Smooth muscle cell (in vitro differentiated cells): ENCODE measurements at regions not wholly inside any gene's neighbourhood (a gene's known extent, or its start where the extent isn't known, plus 50 kb on each side); places are given as distances from the start of the nearest gene placed in this dataset.

Experiments
- DNase-seq: peaks from one replicate; lab custom pipeline; 2025; ENCODE audit not compliant: unreplicated experiment; lab: John Stamatoyannopoulos, UW
- H2AFZ ChIP-seq: fragments of 200-600 bp; sonication (generic); 2 replicates; pipeline ENCODE4 v1.6.0; 2016; ENCODE audit warnings: antibody characterized with exemption, low read depth, mild to moderate bottlenecking
- H3F3A ChIP-seq: fragments of 200-600 bp; sonication (generic); 2 replicates; pipeline ENCODE4 v1.6.0; 2017; ENCODE audit warnings: antibody characterized with exemption, low read depth
- H3K27ac ChIP-seq: fragments of 200-600 bp; sonication (generic); 2 replicates; pipeline ENCODE4 v1.5.1; 2016; ENCODE audit warnings: low read depth, mild to moderate bottlenecking
- H3K27me3 ChIP-seq: fragments of 200-600 bp; sonication (generic); 2 replicates; pipeline ENCODE4 v1.6.1; 2016; ENCODE audit warnings: low read depth, mild to moderate bottlenecking
- H3K36me3 ChIP-seq: fragments of 200-600 bp; sonication (generic); 2 replicates; pipeline ENCODE4 v1.5.1; 2016; ENCODE audit warnings: low read depth
- H3K4me1 ChIP-seq: fragments of 200-600 bp; sonication (generic); 2 replicates; pipeline ENCODE4 v1.5.1; 2016; ENCODE audit warnings: low read depth
- H3K4me2 ChIP-seq: fragments of 200-600 bp; sonication (generic); 2 replicates; pipeline ENCODE4 v1.6.0; 2016; ENCODE audit warnings: mild to moderate bottlenecking
- H3K4me3 ChIP-seq: fragments of 200-600 bp; sonication (generic); 2 replicates; pipeline ENCODE4 v1.5.1; 2016; ENCODE audit warnings: mild to moderate bottlenecking
- H3K79me2 ChIP-seq: fragments of 200-600 bp; sonication (generic); 2 replicates; pipeline ENCODE4 v1.6.0; 2016; ENCODE audit warnings: low read depth, mild to moderate bottlenecking
- H3K9ac ChIP-seq: fragments of 200-600 bp; sonication (generic); 2 replicates; pipeline ENCODE4 v1.6.0; 2016; ENCODE audit warnings: low read depth
- H3K9me3 ChIP-seq: fragments of 200-600 bp; sonication (generic); replicated peaks from 2 replicates; pipeline ENCODE4 v1.5.1; 2016; ENCODE audit warnings: low read depth
- H4K20me1 ChIP-seq: fragments of 200-600 bp; sonication (generic); 2 replicates; pipeline ENCODE4 v1.6.0; 2016; ENCODE audit warnings: low read depth
- CTCF ChIP-seq: fragments of 200-600 bp; sonication (generic); IDR thresholded peaks from 2 replicates; pipeline ENCODE4 v1.5.1; 2017; ENCODE audit warnings: borderline replicate concordance, mild to moderate bottlenecking, antibody characterized with exemption; ENCODE audit not compliant: insufficient read depth, poor library complexity, severe bottlenecking
- WGBS: methylation state at CpG from one replicate; pipeline ENCODE4 v1.1.7; 2016; ENCODE audit warnings: low lambda C conversion rate; 5-methylcytosine and 5-hydroxymethylcytosine counted together

GRCh38 chr11:93271596-93271995, 58.9 kb upstream of the DEUP1 start:
- Histone ChIP-seq H2AFZ (no peak overlapping the region), H3K9me3 (no peaks in the 10 kb centered on the region), H3K4me1 (no peaks in the 10 kb centered on the region), H3K9ac (no peak overlapping the region), H3K79me2 (no peaks in the 10 kb centered on the region), H3K27me3 (no peaks in the 10 kb centered on the region), H4K20me1 (no peaks in the 10 kb centered on the region), H3F3A (no peaks in the 10 kb centered on the region), H3K27ac (no peak overlapping the region), H3K4me3 (no peak overlapping the region), H3K36me3 (no peaks in the 10 kb centered on the region), H3K4me2 (no peak overlapping the region)
- TF ChIP-seq CTCF = no peak
- no peak for DNase-seq
- 67% methylated on average over 5 of the region's 5 CpGs for WGBS

DNA sequence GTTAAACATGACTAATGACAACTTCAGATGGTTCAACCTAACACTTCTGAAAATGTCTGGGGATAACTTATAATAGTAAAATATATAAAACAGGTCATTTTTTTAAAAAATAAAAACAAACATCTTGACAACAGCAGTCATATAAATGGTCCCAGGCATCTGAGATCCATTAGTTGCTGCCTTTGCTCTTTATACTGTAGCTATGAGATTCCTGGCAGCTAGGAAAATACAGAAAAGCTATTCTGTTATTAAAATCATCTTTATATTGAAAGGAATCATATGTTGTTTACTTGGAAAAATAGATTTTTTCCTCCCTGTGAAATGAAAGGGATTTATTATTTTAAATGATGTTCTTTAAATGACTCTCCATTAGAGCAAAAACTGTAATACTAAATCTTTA, 55.7 kb upstream of the DEUP1 start:
- H3K27me3 ChIP-seq = no peaks in the 10 kb centered on the region
- H3K4me2 ChIP-seq = no peak overlapping the region
- no peaks in the 10 kb centered on the region for H3K9me3 ChIP-seq
- H3K4me3 ChIP-seq = no peak overlapping the region
- no peaks in the 10 kb centered on the region for H3K79me2 ChIP-seq
- DNase-seq = no peak
- H3K9ac ChIP-seq = no peak overlapping the region
- H3K4me1 ChIP-seq = no peaks in the 10 kb centered on the region
- no peaks in the 10 kb centered on the region for H4K20me1 ChIP-seq
- no peak overlapping the region for H2AFZ ChIP-seq
- H3F3A ChIP-seq = no peaks in the 10 kb centered on the region
- H3K27ac ChIP-seq = no peak overlapping the region
- no peaks in the 10 kb centered on the region for H3K36me3 ChIP-seq
- no peak for TF ChIP-seq CTCF

DNA sequence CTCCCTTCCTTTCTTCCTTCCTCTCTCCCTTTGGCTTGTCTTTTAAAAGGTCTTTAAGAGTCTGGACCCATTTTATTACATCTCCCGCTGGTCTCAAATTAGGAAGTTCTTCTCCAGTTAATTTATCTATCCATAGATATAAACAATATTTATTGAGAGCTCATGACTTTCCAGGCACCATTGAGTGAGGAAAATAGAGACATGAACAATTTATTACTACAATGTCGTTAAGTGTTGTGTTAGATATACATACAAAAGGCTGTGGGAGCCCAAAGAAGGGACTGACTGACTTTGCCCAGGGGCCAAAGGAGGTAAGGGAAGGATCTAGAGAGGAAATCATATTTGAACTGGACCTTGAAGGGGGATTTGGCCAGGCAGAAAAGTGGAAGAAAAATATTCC, 51.6 kb upstream of the DEUP1 start:
- no peak for DNase-seq
- no peak for TF ChIP-seq CTCF
- 94% methylated on average over 2 of the region's 2 CpGs for WGBS

DNA sequence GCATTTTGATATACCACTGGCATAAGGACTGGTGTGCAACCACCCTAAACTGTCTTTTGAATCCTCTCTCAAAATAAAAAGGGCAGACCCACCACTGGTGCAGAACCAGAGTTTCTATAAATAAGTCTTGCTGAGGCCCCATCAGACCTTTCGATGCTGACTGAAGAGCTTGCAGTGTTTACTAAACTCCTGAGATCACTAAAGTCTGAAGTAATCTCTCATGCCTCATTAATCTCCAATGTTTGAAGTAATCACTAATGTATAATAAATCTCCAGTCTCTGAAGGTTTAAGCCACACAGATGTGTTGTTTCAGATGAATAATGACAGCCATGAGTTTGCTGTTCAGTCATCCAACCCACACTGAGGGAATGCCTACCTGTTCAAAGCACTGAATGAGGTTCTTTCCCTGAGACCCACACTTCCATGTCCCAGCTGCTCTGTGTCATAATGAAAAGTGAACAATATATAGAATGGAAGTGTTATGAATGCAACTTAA, 50.6 kb upstream of the DEUP1 start:
- H3K4me3 ChIP-seq = no peak overlapping the region
- H3K27me3 ChIP-seq = no peaks in the 10 kb centered on the region
- WGBS = 76% methylated on average over 1 of the region's 1 CpG

More for the DNA sequence above, 51.6 kb upstream of the DEUP1 start:
- H3K9ac ChIP-seq = no peak overlapping the region
- H3K4me1 ChIP-seq = no peaks in the 10 kb centered on the region
- H3K9me3 ChIP-seq = no peaks in the 10 kb centered on the region
- no peaks in the 10 kb centered on the region for H3K36me3 ChIP-seq
- H3K27ac ChIP-seq = no peak overlapping the region
- H3F3A ChIP-seq = no peaks in the 10 kb centered on the region
- H3K79me2 ChIP-seq = no peaks in the 10 kb centered on the region
- H4K20me1 ChIP-seq = no peaks in the 10 kb centered on the region
- no peak overlapping the region for H3K4me2 ChIP-seq
- H3K27me3 ChIP-seq = no peaks in the 10 kb centered on the region
- no peak overlapping the region for H3K4me3 ChIP-seq
- H2AFZ ChIP-seq = no peak overlapping the region

More for the DNA sequence above, 50.6 kb upstream of the DEUP1 start:
- no peak overlapping the region for H3K4me2 ChIP-seq
- H3K4me1 ChIP-seq = no peaks in the 10 kb centered on the region
- H3K9me3 ChIP-seq = no peaks in the 10 kb centered on the region
- no peak for TF ChIP-seq CTCF
- H3K79me2 ChIP-seq = no peaks in the 10 kb centered on the region
- no peak overlapping the region for H2AFZ ChIP-seq
- no peak overlapping the region for H3K9ac ChIP-seq
- no peaks in the 10 kb centered on the region for H3F3A ChIP-seq
- DNase-seq = no peak
- no peaks in the 10 kb centered on the region for H3K36me3 ChIP-seq
- no peak overlapping the region for H3K27ac ChIP-seq
- no peaks in the 10 kb centered on the region for H4K20me1 ChIP-seq
